GM19351 (cell line): ENCODE measurements at regions not wholly inside any gene's neighbourhood (a gene's known extent, or its start where the extent isn't known, plus 50 kb on each side); places are given as distances from the start of the nearest gene placed in this dataset.

Experiments used
- ATAC-seq: cut with Tn5 transposase; IDR thresholded peaks from one replicate; pipeline ENCODE4 v1.9.1; 2021; ENCODE audit warnings: mild to moderate bottlenecking, moderate library complexity; ENCODE audit not compliant: unreplicated experiment

GRCh38 chr4:20302336-20302735 lies 50.6 kb downstream of the SLIT2 start:
- no peak for ATAC-seq

GRCh38 chr4:20305976-20306375 lies 54.3 kb downstream of the SLIT2 start:
- no peak for ATAC-seq

GRCh38 chr4:20311856-20312255 lies 60.2 kb downstream of the SLIT2 start:
- no peak for ATAC-seq

GRCh38 chr4:20313237-20314030 lies 61.7 kb downstream of the SLIT2 start:
- ATAC-seq: no peak

GRCh38 chr4:20317424-20317985 lies 65.8 kb downstream of the SLIT2 start:
- ATAC-seq: no peak

GRCh38 chr4:20318001-20318908 lies 66.5 kb downstream of the SLIT2 start:
- ATAC-seq: no peak

GRCh38 chr4:20318909-20319277 lies 67.2 kb downstream of the SLIT2 start:
- ATAC-seq: no peak

- ATAC-seq: no peak
Measured at GRCh38 chr4:20319825-20320612, 68.3 kb downstream of the SLIT2 start.

- ATAC-seq: no peak
Measured at GRCh38 chr4:20323991-20324390, 72.3 kb downstream of the SLIT2 start.

GRCh38 chr4:20326460-20326859 lies 74.8 kb downstream of the SLIT2 start:
- no peak for ATAC-seq

GRCh38 chr4:20326977-20327376 lies 75.3 kb downstream of the SLIT2 start:
- ATAC-seq: no peak

GRCh38 chr4:20327808-20328207 lies 76.1 kb downstream of the SLIT2 start:
- no peak for ATAC-seq

GRCh38 chr4:20331642-20332041 lies 79.9 kb downstream of the SLIT2 start:
- ATAC-seq: no peak

- no peak for ATAC-seq
Measured at GRCh38 chr4:20333141-20333715, 81.5 kb downstream of the SLIT2 start.

- no peak for ATAC-seq
Measured at GRCh38 chr4:20337261-20337664, 85.6 kb downstream of the SLIT2 start.

- ATAC-seq: no peak
Measured at GRCh38 chr4:20338841-20339240, 87.1 kb downstream of the SLIT2 start.

GRCh38 chr4:20341134-20341738 lies 89.5 kb downstream of the SLIT2 start:
- ATAC-seq: no peak

- ATAC-seq: no peak
Measured at GRCh38 chr4:20347531-20347930, 95.8 kb downstream of the SLIT2 start.

GRCh38 chr4:20348411-20348810 lies 96.7 kb downstream of the SLIT2 start:
- no peak for ATAC-seq
